Retinal pigment epithelial cell (primary cell): ENCODE measurements at regions not wholly inside any gene's neighbourhood (a gene's known extent, or its start where the extent isn't known, plus 50 kb on each side); places are given as distances from the start of the nearest gene placed in this dataset.

Source experiments
- DNase-seq: peaks from one replicate; pipeline ENCODE4 v3.0.0-alpha.2; 2010; ENCODE audit warnings: low read depth
- H3K4me3 ChIP-seq: 2 replicates; pipeline ENCODE4 v1.5.1; 2011; ENCODE audit warnings: mild to moderate bottlenecking, low read length, control low read depth, moderate library complexity
- CTCF ChIP-seq: conservative IDR thresholded peaks from 2 replicates; pipeline ENCODE4 v1.5.1; 2011; ENCODE audit warnings: low read depth, low read length, control low read depth, inconsistent platforms

- H3K4me3 ChIP-seq, result no peak overlapping the region
- TF ChIP-seq CTCF, result no peak
- DNase-seq, result no peak
These were observed 209.5 kb upstream of the ZMIZ1 start for GRCh38 chr10:78859266-78859665.

- TF ChIP-seq CTCF, result no peak
- no peak for DNase-seq
- no peak overlapping the region for H3K4me3 ChIP-seq
These were observed 209.0 kb upstream of the ZMIZ1 start for GRCh38 chr10:78859769-78860168.

- no peak overlapping the region for H3K4me3 ChIP-seq
- no peak for TF ChIP-seq CTCF
- DNase-seq, result no peak
These were observed 208.4 kb upstream of the ZMIZ1 start for GRCh38 chr10:78860260-78860914.

GRCh38 chr10:78861529-78862327 is 207.0 kb upstream of the ZMIZ1 start:
- no peak for TF ChIP-seq CTCF
- H3K4me3 ChIP-seq, result no peak overlapping the region
- DNase-seq, result no peak

GRCh38 chr10:78862328-78862640 is 206.5 kb upstream of the ZMIZ1 start:
- DNase-seq, result no peak
- H3K4me3 ChIP-seq, result no peak overlapping the region
- TF ChIP-seq CTCF, result no peak

GRCh38 chr10:78863140-78863905 is 205.4 kb upstream of the ZMIZ1 start:
- H3K4me3 ChIP-seq, result no peak overlapping the region
- no peak for TF ChIP-seq CTCF
- DNase-seq, result no peak
